ENCODE measurements at regions not wholly inside any gene's neighbourhood (a gene's known extent, or its start where the extent isn't known, plus 50 kb on each side); places are given as distances from the start of the nearest gene placed in this dataset.

DNA sequence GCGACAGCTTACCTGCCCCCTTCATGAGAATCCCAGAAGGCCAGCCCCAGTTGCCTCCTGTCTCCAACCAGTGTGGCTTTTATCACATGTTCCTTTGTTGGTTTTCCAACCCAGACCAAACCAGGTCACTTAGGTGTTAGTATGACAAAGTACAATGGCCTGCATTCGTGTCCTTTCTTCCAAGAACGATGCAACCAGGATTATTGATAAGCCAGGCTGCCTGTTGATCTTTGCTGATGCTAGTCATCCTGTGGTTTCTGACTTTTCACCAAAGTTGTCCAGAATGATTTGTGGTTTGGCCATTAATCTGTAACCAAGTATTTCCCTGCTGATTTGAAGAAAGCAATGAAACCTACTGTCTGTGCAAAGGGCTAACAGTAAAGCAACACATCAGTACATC, 191.4 kb downstream of the CYLD start:
- TF ChIP-seq, protein P1, sequence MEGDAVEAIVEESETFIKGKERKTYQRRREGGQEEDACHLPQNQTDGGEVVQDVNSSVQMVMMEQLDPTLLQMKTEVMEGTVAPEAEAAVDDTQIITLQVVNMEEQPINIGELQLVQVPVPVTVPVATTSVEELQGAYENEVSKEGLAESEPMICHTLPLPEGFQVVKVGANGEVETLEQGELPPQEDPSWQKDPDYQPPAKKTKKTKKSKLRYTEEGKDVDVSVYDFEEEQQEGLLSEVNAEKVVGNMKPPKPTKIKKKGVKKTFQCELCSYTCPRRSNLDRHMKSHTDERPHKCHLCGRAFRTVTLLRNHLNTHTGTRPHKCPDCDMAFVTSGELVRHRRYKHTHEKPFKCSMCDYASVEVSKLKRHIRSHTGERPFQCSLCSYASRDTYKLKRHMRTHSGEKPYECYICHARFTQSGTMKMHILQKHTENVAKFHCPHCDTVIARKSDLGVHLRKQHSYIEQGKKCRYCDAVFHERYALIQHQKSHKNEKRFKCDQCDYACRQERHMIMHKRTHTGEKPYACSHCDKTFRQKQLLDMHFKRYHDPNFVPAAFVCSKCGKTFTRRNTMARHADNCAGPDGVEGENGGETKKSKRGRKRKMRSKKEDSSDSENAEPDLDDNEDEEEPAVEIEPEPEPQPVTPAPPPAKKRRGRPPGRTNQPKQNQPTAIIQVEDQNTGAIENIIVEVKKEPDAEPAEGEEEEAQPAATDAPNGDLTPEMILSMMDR (IDR thresholded peaks at IDR 0.05), result no peak
- no peak for TF ChIP-seq POLR2AphosphoS5 (IDR thresholded peaks at IDR 0.05)
- TF ChIP-seq POLR2A (IDR thresholded peaks at IDR 0.05), result no peak
- TF ChIP-seq EP300 (IDR thresholded peaks at IDR 0.05; ENCODE audit: low read depth), result no peak
